22Rv1 (cell line): ENCODE measurements at regions not wholly inside any gene's neighbourhood (a gene's known extent, or its start where the extent isn't known, plus 50 kb on each side); places are given as distances from the start of the nearest gene placed in this dataset.

Experiments
- ZFX ChIP-seq: fragments of 450-650 bp; IDR thresholded peaks from 2 replicates; pipeline ENCODE4 v1.6.1; 2017; ENCODE audit warnings: antibody characterized with exemption, borderline replicate concordance
- TF ChIP-seq, protein P1 (sequence below): fragments of 450-650 bp; IDR thresholded peaks from 2 replicates; pipeline ENCODE4 v1.5.1; 2017; ENCODE audit warnings: mild to moderate bottlenecking

DNA sequence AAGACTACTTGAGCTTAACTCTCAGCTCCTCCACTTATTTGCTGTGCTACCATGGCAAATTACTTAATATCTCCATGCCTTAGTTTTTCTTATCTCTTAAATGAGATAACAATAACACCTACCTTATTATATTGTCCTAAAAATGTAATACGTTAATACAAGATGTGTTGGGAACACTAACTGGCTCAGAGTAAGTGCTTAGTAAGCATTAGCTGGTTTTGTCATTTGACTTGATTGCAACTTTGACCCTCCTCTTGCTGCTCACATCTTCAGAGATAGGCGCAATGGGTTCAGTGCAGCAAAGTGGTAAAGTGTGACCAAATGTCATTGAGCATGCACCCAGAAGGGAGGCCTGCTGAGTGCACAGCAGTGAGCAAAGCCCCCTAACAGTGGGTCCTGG lies 294.5 kb upstream of the CLNK start:
- TF ChIP-seq, protein P1, sequence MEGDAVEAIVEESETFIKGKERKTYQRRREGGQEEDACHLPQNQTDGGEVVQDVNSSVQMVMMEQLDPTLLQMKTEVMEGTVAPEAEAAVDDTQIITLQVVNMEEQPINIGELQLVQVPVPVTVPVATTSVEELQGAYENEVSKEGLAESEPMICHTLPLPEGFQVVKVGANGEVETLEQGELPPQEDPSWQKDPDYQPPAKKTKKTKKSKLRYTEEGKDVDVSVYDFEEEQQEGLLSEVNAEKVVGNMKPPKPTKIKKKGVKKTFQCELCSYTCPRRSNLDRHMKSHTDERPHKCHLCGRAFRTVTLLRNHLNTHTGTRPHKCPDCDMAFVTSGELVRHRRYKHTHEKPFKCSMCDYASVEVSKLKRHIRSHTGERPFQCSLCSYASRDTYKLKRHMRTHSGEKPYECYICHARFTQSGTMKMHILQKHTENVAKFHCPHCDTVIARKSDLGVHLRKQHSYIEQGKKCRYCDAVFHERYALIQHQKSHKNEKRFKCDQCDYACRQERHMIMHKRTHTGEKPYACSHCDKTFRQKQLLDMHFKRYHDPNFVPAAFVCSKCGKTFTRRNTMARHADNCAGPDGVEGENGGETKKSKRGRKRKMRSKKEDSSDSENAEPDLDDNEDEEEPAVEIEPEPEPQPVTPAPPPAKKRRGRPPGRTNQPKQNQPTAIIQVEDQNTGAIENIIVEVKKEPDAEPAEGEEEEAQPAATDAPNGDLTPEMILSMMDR = no peak
- no peak for TF ChIP-seq ZFX
